CD4-positive, CD25-positive, alpha-beta regulatory T cell (primary cell): ENCODE measurements at regions not wholly inside any gene's neighbourhood (a gene's known extent, or its start where the extent isn't known, plus 50 kb on each side); places are given as distances from the start of the nearest gene placed in this dataset.

Experiments used
- ATAC-seq, 2 donors: fragments of 150-1000 bp; cut with Tn5 transposase; one replicate each; pipeline ENCODE4 v1.10.0; 2021; ENCODE audit warnings: low read depth in 2 of 2, moderate number of reproducible peaks in 2 of 2, moderate library complexity in 1 of 2
- DNase-seq, 3 donors: peaks; one replicate each; pipeline versions ENCODE4 v3.0.0 to v3.0.0-alpha.2; 2012 to 2022; ENCODE audit warnings: mixed read lengths in 1 of 3
- H3K27ac ChIP-seq: one replicate; pipeline ENCODE4 v1.7.0; 2013; ENCODE audit warnings: mild to moderate bottlenecking, low read length; ENCODE audit not compliant: insufficient read depth, poor library complexity, severe bottlenecking
- H3K27me3 ChIP-seq: one replicate; pipeline ENCODE4 v1.7.0; 2013; ENCODE audit warnings: low read length; ENCODE audit not compliant: control insufficient read depth, insufficient read depth
- H3K36me3 ChIP-seq: one replicate; pipeline ENCODE4 v1.7.0; 2013; ENCODE audit warnings: mild to moderate bottlenecking, low read length, moderate library complexity; ENCODE audit not compliant: control insufficient read depth, insufficient read depth
- H3K4me1 ChIP-seq: 2 replicates; pipeline ENCODE4 v1.7.0; 2013; ENCODE audit warnings: mild to moderate bottlenecking, low read length; ENCODE audit not compliant: insufficient read depth, control insufficient read depth, poor library complexity, severe bottlenecking
- H3K4me3 ChIP-seq: one replicate; pipeline ENCODE4 v1.7.0; 2013; ENCODE audit warnings: low read depth, mild to moderate bottlenecking, low read length, moderate library complexity
- H3K9me3 ChIP-seq, 2 experiments: 1 replicate in 1 of 2; 2 replicates in 1 of 2; pipeline ENCODE4 v1.7.0; 2013; ENCODE audit warnings: low read length in 2 of 2, mild to moderate bottlenecking in 1 of 2, moderate library complexity in 1 of 2; ENCODE audit not compliant: control insufficient read depth in 2 of 2
- H3K27ac Mint-ChIP-seq, 3 donors: one replicate each; pipeline ENCODE4 v1.8.0; 2020 to 2022; ENCODE audit warnings: mild to moderate bottlenecking in 3 of 3, mixed read lengths in 3 of 3, moderate library complexity in 2 of 3
- H3K27me3 Mint-ChIP-seq: one replicate; pipeline ENCODE4 v1.8.0; 2022; ENCODE audit warnings: mild to moderate bottlenecking, mixed read lengths
- H3K36me3 Mint-ChIP-seq: one replicate; pipeline ENCODE4 v1.8.0; 2020; ENCODE audit warnings: mixed read lengths
- H3K4me1 Mint-ChIP-seq, 4 donors: one replicate each; pipeline ENCODE4 v1.8.0; 2020 to 2022; ENCODE audit warnings: mixed read lengths in 4 of 4, mild to moderate bottlenecking in 1 of 4
- H3K4me3 Mint-ChIP-seq, 4 donors: one replicate each; pipeline ENCODE4 v1.8.0; 2020 to 2022; ENCODE audit warnings: mild to moderate bottlenecking in 4 of 4, mixed read lengths in 4 of 4, moderate library complexity in 3 of 4
- H3K9me3 Mint-ChIP-seq, 7 donors: one replicate each; pipeline ENCODE4 v1.8.0; 2020 to 2022; ENCODE audit warnings: mixed read lengths in 7 of 7, mild to moderate bottlenecking in 3 of 7, moderate library complexity in 2 of 7

DNA sequence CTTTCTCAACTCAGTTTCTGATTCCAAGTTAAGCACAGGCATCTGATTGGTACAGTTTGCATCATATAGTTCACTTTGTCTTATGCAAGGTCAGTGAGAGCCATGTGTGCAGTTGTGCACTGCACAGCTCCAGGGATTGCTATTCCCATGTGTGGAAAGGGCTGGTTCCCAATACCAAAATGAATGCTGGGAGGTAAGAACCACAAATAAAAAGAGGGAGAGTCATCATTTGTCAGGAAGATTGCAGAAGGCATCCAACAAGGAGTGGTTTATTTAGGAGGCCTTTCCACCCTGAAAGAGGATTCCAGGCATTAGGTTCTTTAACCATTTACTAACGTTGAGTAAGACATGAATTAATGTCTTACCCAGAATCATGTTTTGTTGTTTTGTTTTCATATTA is 141.2 kb upstream of the ST6GAL2 start:
- Mint-ChIP-seq H3K27ac (no peak overlapping the region), H3K27me3 (no peaks in the 10 kb centered on the region)
- H3K4me1 ChIP-seq: no peaks in the 10 kb centered on the region

DNA sequence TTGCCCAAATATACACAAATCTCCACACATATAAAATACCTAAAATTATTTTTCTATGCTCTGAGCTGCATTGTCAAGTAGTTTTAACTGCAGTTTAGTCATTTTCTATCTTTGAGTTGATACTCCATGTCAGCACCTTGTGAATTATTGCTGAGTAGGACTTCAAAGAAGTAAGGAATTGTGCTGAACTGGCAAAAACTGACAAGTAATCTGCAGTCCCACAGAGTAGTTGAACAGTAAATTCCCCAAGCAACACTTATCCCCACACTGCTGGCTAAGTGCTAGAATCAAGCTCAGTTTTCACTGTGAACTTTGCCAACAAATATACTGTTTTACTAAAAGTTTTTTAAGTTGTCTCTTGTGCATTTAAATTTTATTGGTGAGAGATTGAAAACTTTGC is 141.8 kb upstream of the ST6GAL2 start:
- no peak overlapping the region for H3K27ac Mint-ChIP-seq
- no peaks in the 10 kb centered on the region for H3K36me3 Mint-ChIP-seq
- H3K4me1 ChIP-seq: no peaks in the 10 kb centered on the region
- H3K27ac ChIP-seq: no peak overlapping the region
- no peak for DNase-seq
- H3K4me1 Mint-ChIP-seq: no peaks in the 10 kb centered on the region
- no peak overlapping the region for H3K4me3 Mint-ChIP-seq
- H3K9me3 ChIP-seq: no peaks in the 10 kb centered on the region
- no peak for ATAC-seq
- H3K27me3 ChIP-seq: no peaks in the 10 kb centered on the region
- peaks cover 0 to 7% (median 5%) of the 10 kb centered on the region in 7 donors for H3K9me3 Mint-ChIP-seq
- no peaks in the 10 kb centered on the region for H3K27me3 Mint-ChIP-seq
- no peaks in the 10 kb centered on the region for H3K36me3 ChIP-seq
- H3K4me3 ChIP-seq: no peak overlapping the region

More for the DNA sequence above, 141.2 kb upstream of the ST6GAL2 start:
- DNase-seq (no peak), ATAC-seq (no peak)
- peaks cover 0 to 8% (median 5%) of the 10 kb centered on the region in 7 donors for H3K9me3 Mint-ChIP-seq
- Histone ChIP-seq H3K27me3 (no peaks in the 10 kb centered on the region), H3K27ac (no peak overlapping the region), H3K36me3 (no peaks in the 10 kb centered on the region), H3K4me3 (no peak overlapping the region), H3K9me3 (no peaks in the 10 kb centered on the region)
- H3K4me1 Mint-ChIP-seq: no peaks in the 10 kb centered on the region
- no peak overlapping the region for H3K4me3 Mint-ChIP-seq
- H3K36me3 Mint-ChIP-seq: no peaks in the 10 kb centered on the region

DNA sequence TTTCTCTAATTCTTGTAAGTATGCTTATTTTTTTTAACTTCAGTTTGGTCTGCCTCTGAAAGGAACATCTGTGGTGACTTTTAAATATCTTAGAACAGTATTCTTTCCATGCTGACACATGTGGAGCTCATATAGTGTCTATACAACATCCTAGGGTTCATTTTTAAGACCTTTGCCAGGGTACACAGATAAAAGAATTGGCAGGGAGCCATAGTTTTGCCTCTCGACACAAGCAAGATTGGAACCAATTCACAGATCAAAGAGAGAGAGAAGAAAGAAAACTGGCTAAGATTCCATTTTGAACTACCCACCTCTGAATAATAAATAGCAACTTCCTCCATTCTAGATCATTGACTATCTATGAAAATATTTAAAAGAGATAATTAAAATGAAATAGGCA is 142.7 kb upstream of the ST6GAL2 start:
- Histone ChIP-seq H3K9me3 (no peaks in the 10 kb centered on the region), H3K27me3 (no peaks in the 10 kb centered on the region), H3K36me3 (no peaks in the 10 kb centered on the region), H3K27ac (no peak overlapping the region), H3K4me3 (no peak overlapping the region), H3K4me1 (no peaks in the 10 kb centered on the region)
- Mint-ChIP-seq H3K27me3 (no peaks in the 10 kb centered on the region), H3K9me3 (peaks cover 0 to 7% (median 2%) of the 10 kb centered on the region in 7 donors), H3K27ac (no peak overlapping the region), H3K36me3 (no peaks in the 10 kb centered on the region), H3K4me3 (no peak overlapping the region), H3K4me1 (no peaks in the 10 kb centered on the region)
- no peak for ATAC-seq
- DNase-seq: no peak

DNA sequence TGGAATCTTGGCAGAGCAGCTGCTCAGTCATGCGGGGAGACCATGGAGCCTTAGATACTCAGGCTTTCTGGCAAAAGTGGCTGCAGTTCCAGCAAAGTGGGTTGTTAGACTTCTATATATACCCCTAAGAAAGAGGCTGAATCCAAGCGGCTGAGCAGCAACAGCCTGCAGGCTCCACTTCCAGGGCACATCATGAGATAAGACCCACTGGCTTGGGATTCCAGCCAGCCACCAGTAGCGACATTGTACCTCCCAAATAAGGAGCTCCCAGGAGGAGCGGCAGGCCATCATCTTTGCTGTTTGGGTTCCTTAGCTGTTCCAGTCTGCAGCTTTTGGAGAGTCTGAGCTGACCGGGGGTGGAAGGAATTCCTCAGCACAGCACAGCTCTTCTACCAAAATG is 150.3 kb upstream of the ST6GAL2 start:
- Mint-ChIP-seq H3K4me3 (no peak overlapping the region), H3K9me3 (peaks cover 0 to 27% (median 8%) of the 10 kb centered on the region in 7 donors), H3K27me3 (no peaks in the 10 kb centered on the region), H3K4me1 (no peaks in the 10 kb centered on the region), H3K36me3 (no peaks in the 10 kb centered on the region), H3K27ac (no peak overlapping the region)
- DNase-seq (no peak), ATAC-seq (no peak)
- H3K4me3 ChIP-seq: no peak overlapping the region
- H3K9me3 ChIP-seq: peaks cover 0 to 2% of the 10 kb centered on the region in 2 experiments
- no peaks in the 10 kb centered on the region for H3K27me3 ChIP-seq
- no peak overlapping the region for H3K27ac ChIP-seq
- no peaks in the 10 kb centered on the region for H3K4me1 ChIP-seq
- H3K36me3 ChIP-seq: no peaks in the 10 kb centered on the region

DNA sequence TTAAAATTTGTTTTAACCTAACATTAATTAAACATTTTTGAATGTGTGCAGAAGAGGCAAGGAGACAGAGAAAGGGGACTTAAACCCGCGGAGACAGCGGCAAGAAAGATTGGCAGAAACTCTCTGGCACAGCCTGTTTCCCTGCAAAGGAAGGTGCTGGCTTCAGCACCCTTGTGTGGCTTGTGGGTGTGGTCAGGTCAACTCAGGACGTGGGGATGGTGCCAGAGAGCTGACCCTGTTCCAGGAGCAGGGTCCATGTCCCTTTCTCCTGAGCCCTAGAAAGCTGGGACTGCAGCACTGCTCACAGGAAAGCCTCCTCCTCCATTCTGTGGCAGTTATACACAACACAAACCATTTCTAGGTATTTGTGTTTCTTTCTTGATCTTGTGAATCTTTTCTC is 176.2 kb upstream of the ST6GAL2 start:
- H3K4me1 ChIP-seq: no peaks in the 10 kb centered on the region

DNA sequence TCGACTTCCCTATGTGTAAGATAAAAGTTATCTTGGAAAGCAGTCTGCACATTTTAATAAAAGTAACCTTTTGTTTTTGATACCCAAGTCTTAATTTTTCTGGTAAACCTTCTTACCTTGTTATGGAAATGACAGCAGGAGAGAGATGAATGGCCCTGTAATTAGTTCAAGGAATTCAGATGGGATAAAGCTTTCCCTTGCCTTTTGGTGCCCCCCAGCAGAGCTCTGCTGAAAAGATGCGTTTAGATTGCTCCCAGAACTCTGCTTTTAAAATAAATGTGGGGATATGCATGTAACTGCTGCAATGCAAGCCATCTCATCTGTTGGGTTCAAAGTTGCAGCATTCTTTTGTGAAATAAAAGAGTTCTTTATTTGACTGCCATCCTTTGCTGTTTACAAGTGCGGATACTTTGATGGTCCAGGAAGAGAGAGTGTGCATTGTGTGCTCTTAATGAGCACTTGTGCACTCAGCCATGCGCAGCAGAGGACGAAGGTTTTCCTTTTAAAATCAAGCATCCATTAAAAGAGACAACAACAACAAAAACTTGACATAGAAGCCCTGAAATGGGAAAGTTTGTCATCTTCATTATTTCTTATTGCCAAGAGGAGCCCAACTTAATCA is 176.7 kb upstream of the ST6GAL2 start:
- no peak for ATAC-seq
- H3K4me1 ChIP-seq: no peaks in the 10 kb centered on the region
- Mint-ChIP-seq H3K9me3 (peaks cover 0 to 3% (median 0%) of the 10 kb centered on the region in 7 donors), H3K27ac (no peak overlapping the region), H3K4me3 (no peak overlapping the region), H3K36me3 (no peaks in the 10 kb centered on the region), H3K27me3 (no peaks in the 10 kb centered on the region), H3K4me1 (no peaks in the 10 kb centered on the region)
- no peaks in the 10 kb centered on the region for H3K27me3 ChIP-seq
- H3K4me3 ChIP-seq: no peak overlapping the region
- no peaks in the 10 kb centered on the region for H3K36me3 ChIP-seq
- no peaks in the 10 kb centered on the region for H3K9me3 ChIP-seq
- DNase-seq: no peak
- H3K27ac ChIP-seq: no peak overlapping the region

More for the DNA sequence above, 176.2 kb upstream of the ST6GAL2 start:
- Mint-ChIP-seq H3K4me3 (no peak overlapping the region), H3K4me1 (no peaks in the 10 kb centered on the region), H3K27ac (no peak overlapping the region), H3K36me3 (no peaks in the 10 kb centered on the region), H3K9me3 (peaks cover 0 to 3% (median 0%) of the 10 kb centered on the region in 7 donors), H3K27me3 (no peaks in the 10 kb centered on the region)
- DNase-seq: no peak
- no peak for ATAC-seq
- H3K27ac ChIP-seq: no peak overlapping the region
- H3K27me3 ChIP-seq: no peaks in the 10 kb centered on the region
- H3K9me3 ChIP-seq: no peaks in the 10 kb centered on the region
- H3K4me3 ChIP-seq: no peak overlapping the region
- H3K36me3 ChIP-seq: no peaks in the 10 kb centered on the region

DNA sequence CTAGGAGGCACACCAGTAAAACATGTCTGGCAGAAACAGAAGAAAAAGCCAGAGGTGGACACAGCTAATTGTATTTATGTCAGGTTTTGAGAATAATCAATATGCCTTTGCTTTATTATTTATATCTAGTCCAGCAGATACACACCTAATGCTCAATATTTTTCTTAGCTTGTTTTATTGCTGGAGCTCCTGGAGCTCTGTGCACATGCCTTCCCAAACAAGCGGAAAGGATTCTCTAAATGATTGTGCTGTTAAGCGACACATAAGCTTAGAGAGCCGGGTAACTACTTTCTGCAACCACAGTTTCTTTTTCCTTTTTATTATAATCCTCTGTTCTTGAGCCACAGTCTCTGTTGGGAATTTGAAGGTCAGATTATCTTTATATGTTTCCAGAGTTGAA is 177.3 kb upstream of the ST6GAL2 start:
- peaks cover 0 to 3% (median 0%) of the 10 kb centered on the region in 7 donors for H3K9me3 Mint-ChIP-seq
- no peaks in the 10 kb centered on the region for H3K4me1 ChIP-seq
- H3K9me3 ChIP-seq: no peaks in the 10 kb centered on the region
- no peak overlapping the region for H3K27ac Mint-ChIP-seq
- H3K36me3 Mint-ChIP-seq: no peaks in the 10 kb centered on the region
- ATAC-seq: no peak
- no peak overlapping the region for H3K4me3 Mint-ChIP-seq
- no peak overlapping the region for H3K4me3 ChIP-seq
- no peaks in the 10 kb centered on the region for H3K27me3 ChIP-seq
- no peaks in the 10 kb centered on the region for H3K4me1 Mint-ChIP-seq
- no peaks in the 10 kb centered on the region for H3K36me3 ChIP-seq
- H3K27me3 Mint-ChIP-seq: no peaks in the 10 kb centered on the region
- H3K27ac ChIP-seq: no peak overlapping the region
- DNase-seq: no peak

DNA sequence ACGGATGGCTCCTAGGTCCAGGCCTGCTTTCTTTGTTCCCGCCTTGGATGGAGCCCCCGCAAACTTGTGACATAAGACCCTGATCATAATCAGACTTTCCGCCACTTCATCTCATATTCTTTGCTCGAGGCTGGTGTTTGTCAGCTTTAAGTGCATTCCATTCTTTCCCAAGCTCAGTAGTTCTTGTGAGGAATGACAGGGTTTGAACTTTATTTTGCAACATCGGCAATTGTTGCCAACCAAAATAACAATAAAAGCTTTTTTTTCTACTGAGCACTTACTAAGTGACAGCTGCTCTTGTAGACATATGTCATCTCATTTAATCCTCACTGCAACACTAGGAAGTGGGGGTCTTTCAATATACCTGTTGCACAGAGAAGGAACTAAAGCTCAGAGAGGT is 178.8 kb upstream of the ST6GAL2 start:
- no peaks in the 10 kb centered on the region for H3K27me3 Mint-ChIP-seq
- H3K36me3 Mint-ChIP-seq: no peaks in the 10 kb centered on the region
- H3K9me3 Mint-ChIP-seq: peaks cover 0 to 5% (median 0%) of the 10 kb centered on the region in 7 donors
- H3K27ac ChIP-seq: no peak overlapping the region
- ATAC-seq: no peak
- no peak for DNase-seq
- H3K9me3 ChIP-seq: no peaks in the 10 kb centered on the region
- H3K4me1 ChIP-seq: no peaks in the 10 kb centered on the region
- H3K4me3 Mint-ChIP-seq: no peak overlapping the region
- H3K36me3 ChIP-seq: no peaks in the 10 kb centered on the region
- H3K27ac Mint-ChIP-seq: no peak overlapping the region
- H3K4me1 Mint-ChIP-seq: no peaks in the 10 kb centered on the region
- no peak overlapping the region for H3K4me3 ChIP-seq
- H3K27me3 ChIP-seq: no peaks in the 10 kb centered on the region
